Nephron (organoid): ENCODE measurements at regions not wholly inside any gene's neighbourhood (a gene's known extent, or its start where the extent isn't known, plus 50 kb on each side); places are given as distances from the start of the nearest gene placed in this dataset.

Experiments
- H3K27ac Mint-ChIP-seq, 3 experiments: 2 replicates each; pipeline ENCODE4 v1.8.0; 2020; ENCODE audit warnings: mixed read lengths in 3 of 3, mild to moderate bottlenecking in 2 of 3, moderate library complexity in 1 of 3
- H3K27me3 Mint-ChIP-seq: 2 replicates; pipeline ENCODE4 v1.8.0; 2021; ENCODE audit warnings: low read depth, mild to moderate bottlenecking, moderate library complexity, mixed read lengths
- H3K36me3 Mint-ChIP-seq: 2 replicates; pipeline ENCODE4 v1.8.0; 2020; ENCODE audit warnings: low read depth, mixed read lengths
- H3K4me1 Mint-ChIP-seq: 2 replicates; pipeline ENCODE4 v1.8.0; 2020; ENCODE audit warnings: mixed read lengths
- H3K4me3 Mint-ChIP-seq, 3 experiments: 2 replicates each; pipeline ENCODE4 v1.8.0; 2020; ENCODE audit warnings: mild to moderate bottlenecking in 3 of 3, mixed read lengths in 3 of 3, moderate library complexity in 2 of 3
- H3K9me3 Mint-ChIP-seq: 2 replicates; pipeline ENCODE4 v1.8.0; 2020; ENCODE audit warnings: mixed read lengths
- TF ChIP-seq, protein P1 (sequence below), 3 experiments: fragments of 200-600 bp; sonication (generic); IDR thresholded peaks; one replicate each; pipeline ENCODE4 v1.5.0; 2021; ENCODE audit warnings: antibody characterized with exemption in 3 of 3; ENCODE audit not compliant: unreplicated experiment in 3 of 3

DNA sequence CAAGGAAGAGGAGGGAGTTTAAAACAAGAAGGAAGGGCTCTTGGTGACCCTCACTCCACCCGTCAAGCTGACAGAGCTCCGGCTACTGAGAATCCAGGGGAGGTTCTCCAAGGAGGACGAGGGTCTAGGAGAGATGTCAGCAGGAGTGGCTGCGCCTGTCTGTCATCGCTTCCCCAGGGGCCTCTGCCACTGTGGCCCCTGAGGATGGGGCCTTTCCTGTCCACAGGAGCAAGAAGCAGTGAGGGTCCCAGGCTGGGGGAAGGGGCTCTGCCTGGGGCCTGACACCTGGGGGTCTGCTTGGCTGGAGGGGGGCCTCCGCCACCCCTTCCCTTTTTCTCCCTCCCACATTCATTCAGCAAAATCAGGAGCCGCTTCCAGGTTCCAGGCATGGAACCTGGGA is 66.5 kb upstream of the TNRC6C start:
- Mint-ChIP-seq H3K36me3 (no peaks in the 10 kb centered on the region), H3K4me3 (no peak overlapping the region), H3K4me1 (peaks cover 15% of the 10 kb centered on the region), H3K27me3 (peaks cover 48% of the 10 kb centered on the region), H3K27ac (no peak overlapping the region), H3K9me3 (no peaks in the 10 kb centered on the region)
- TF ChIP-seq, protein P1, sequence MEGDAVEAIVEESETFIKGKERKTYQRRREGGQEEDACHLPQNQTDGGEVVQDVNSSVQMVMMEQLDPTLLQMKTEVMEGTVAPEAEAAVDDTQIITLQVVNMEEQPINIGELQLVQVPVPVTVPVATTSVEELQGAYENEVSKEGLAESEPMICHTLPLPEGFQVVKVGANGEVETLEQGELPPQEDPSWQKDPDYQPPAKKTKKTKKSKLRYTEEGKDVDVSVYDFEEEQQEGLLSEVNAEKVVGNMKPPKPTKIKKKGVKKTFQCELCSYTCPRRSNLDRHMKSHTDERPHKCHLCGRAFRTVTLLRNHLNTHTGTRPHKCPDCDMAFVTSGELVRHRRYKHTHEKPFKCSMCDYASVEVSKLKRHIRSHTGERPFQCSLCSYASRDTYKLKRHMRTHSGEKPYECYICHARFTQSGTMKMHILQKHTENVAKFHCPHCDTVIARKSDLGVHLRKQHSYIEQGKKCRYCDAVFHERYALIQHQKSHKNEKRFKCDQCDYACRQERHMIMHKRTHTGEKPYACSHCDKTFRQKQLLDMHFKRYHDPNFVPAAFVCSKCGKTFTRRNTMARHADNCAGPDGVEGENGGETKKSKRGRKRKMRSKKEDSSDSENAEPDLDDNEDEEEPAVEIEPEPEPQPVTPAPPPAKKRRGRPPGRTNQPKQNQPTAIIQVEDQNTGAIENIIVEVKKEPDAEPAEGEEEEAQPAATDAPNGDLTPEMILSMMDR (IDR thresholded peaks at IDR 0.05; ENCODE audit: unreplicated experiment in 3 of 3), result no peak

DNA sequence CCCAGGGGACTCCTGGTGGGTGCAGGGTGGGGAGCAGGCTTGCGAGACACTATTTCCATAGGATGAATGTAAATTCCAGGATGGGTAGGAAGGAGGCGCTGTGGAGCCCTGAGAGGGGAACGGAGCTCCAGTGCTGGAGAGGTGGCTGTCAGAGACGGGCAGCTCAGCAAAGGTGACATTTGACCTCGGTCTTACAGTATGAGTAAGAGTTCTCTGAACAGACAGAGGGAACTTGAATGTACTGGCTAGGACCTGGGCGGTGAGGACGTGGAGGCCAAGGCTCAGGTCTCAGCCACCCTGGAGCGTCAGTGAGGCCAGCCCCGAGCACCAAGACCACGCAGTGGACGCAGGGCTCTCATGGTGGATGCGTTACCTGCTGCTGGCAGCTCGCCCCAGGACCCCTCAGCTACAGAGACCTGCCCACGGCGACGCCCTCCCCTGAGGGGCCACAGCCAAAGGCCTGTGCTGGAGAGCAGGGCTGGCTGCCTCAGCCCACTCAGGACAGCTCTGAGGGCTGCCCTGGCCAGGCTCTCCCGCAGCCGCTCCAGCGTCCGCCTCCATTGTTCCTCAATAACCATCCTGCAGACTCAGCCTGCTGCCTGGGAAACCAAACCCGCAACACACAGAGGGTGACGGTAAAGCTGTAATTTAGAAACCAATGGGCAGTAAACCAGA is 65.9 kb upstream of the TNRC6C start:
- Mint-ChIP-seq H3K27ac (no peak overlapping the region), H3K36me3 (no peaks in the 10 kb centered on the region), H3K27me3 (peaks cover 42% of the 10 kb centered on the region), H3K4me1 (peaks cover 9% of the 10 kb centered on the region), H3K9me3 (no peaks in the 10 kb centered on the region), H3K4me3 (no peak overlapping the region)
- TF ChIP-seq, protein P1 (IDR thresholded peaks at IDR 0.05; ENCODE audit: unreplicated experiment in 3 of 3), result peak; percentile 23 to 53 (median 24)

DNA sequence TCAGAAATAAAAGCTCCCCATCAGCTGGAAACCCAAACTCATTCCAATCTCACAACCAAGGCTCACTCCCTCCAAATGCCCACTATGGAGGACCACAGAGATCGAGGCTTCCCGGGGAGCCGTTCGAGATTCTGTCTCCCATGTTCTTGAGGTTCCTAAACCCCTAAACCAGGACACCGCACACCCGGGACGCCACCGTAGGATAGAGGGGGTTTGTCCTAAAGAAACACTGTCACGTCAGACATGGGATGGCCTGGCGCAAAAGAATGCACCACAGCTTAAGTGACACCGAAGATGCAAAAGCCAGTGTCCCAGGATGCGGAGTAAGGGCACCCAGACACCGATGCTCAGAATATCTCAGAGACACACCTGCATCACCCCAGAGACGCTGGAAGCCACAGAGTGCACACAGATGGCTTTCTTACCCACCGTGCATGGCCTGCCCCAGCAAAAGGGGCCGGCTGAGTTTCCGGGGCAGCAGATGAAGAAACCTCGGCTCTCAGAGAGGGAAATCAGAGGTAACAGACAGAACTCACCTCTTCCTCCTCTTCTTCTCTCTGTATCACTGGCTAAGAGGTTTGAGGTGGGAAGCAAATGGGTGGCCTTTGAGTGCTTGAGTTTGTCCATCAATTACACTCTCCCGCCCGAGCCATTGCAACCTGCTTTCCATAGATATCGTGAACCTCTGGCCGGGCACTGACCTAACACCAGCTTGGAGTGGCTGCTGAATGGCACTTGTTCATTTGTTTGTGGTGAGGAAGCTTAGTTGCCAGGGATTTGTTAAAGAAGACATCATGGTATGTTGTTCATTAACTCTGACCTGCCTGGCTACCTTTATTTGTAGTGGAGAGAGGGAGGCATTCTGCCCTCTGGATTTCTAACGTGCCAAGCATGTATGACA is 65.1 kb upstream of the TNRC6C start:
- H3K27me3 Mint-ChIP-seq, result peaks cover 35% of the 10 kb centered on the region
- no peaks in the 10 kb centered on the region for H3K9me3 Mint-ChIP-seq
- no peak overlapping the region for H3K4me3 Mint-ChIP-seq
- no peaks in the 10 kb centered on the region for H3K36me3 Mint-ChIP-seq
- TF ChIP-seq, protein P1 (IDR thresholded peaks at IDR 0.05; ENCODE audit: unreplicated experiment in 3 of 3), result no peak
- peaks cover 1% of the 10 kb centered on the region for H3K4me1 Mint-ChIP-seq
- H3K27ac Mint-ChIP-seq, result no peak overlapping the region

DNA sequence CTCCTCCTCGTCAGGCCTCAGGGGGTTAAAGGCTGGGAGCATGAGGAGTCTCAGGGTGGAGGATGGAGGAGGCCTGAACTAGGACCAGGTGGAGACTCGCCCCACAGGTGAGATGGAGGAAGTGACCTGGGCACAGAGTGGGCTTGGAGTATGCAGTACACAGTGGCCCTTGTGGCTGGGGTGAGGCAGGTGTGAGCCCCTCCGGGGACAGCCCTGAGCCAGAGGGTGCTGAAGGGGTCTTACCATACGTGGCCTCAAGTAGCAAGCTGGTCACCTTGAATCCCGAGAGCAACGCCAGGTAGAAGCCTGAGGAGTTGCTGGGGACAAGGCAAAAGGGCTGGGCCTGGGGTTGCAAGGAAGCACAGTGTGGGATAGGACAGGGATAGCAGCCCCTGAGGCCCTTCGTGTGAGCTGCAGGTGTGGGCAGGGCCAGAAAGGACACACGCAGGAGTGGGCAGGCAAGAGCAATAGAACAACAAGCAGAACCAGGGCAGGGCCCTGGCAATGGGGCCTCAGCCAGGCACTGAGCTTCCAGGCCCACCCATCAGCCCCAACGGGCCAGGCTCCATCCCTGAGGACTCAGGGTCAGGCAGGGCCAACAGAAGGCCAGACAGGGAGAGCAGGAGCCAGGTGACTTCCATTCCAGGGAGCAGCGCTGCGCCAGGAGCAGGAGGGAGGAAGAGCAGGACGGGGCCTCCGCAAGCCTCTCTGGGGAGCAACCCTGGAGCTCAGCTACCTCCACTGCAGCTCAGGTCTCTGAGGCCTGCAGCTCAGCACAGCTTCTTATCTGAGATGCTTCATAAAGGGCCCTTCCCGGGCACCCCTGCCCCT is 64.2 kb upstream of the TNRC6C start:
- Mint-ChIP-seq H3K36me3 (no peaks in the 10 kb centered on the region), H3K27ac (peak overlapping the region in 1 of 3 experiments; percentile 39), H3K9me3 (no peaks in the 10 kb centered on the region), H3K4me3 (no peak overlapping the region), H3K27me3 (peaks cover 27% of the 10 kb centered on the region), H3K4me1 (peaks cover 1% of the 10 kb centered on the region)
- TF ChIP-seq, protein P1 (IDR thresholded peaks at IDR 0.05; ENCODE audit: unreplicated experiment in 3 of 3), result no peak

DNA sequence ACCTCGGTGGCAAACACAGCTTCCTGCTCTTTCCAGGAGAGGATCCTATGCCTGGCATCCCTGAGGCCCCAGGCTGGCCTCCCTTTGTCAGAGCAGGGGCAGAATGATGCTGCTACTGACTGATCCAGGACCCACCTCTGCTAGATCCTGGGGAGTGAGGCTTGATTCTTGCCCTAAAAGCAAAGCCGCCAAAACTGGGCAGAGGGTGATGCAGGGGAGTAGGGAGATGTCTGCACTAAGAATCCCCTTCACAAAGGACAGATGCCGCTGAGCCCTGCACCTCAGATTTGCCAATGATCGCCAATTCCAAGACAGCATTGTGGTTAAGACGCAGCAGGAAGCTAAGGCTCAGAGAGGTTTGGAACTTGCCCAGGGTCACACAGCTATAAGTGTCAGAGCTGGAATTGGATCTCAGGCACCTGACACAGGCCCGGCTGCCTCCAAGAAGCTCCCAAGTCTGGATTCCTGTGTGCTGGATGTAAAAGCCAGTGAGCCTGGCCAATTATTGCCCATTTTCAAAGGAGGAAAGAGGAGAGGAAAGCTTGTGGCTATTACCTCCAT is 60.7 kb upstream of the TNRC6C start:
- no peaks in the 10 kb centered on the region for H3K36me3 Mint-ChIP-seq
- H3K4me1 Mint-ChIP-seq, result peaks cover 19% of the 10 kb centered on the region
- TF ChIP-seq, protein P1 (IDR thresholded peaks at IDR 0.05; ENCODE audit: unreplicated experiment in 3 of 3), result no peak
- H3K27ac Mint-ChIP-seq, result no peak overlapping the region
- no peak overlapping the region for H3K4me3 Mint-ChIP-seq
- peaks cover 23% of the 10 kb centered on the region for H3K27me3 Mint-ChIP-seq
- H3K9me3 Mint-ChIP-seq, result peaks cover 2% of the 10 kb centered on the region
